Keratinocyte (primary cell): ENCODE measurements at regions not wholly inside any gene's neighbourhood (a gene's known extent, or its start where the extent isn't known, plus 50 kb on each side); places are given as distances from the start of the nearest gene placed in this dataset.

Experiments
- CTCF ChIP-seq, 3 experiments: IDR thresholded peaks in 1 of 3; conservative IDR thresholded peaks in 1 of 3; optimal IDR thresholded peaks in 1 of 3; 2 replicates in 2 of 3; 3 replicates in 1 of 3; pipeline versions ENCODE3 to v1.5.1; 2011; ENCODE audit warnings: low read length in 3 of 3, mild to moderate bottlenecking in 3 of 3, moderate library complexity in 2 of 3, control low read depth in 1 of 3, inconsistent platforms in 1 of 3; ENCODE audit not compliant: insufficient read depth in 2 of 3; ENCODE audit errors: extremely low read depth in 1 of 3
- EZH2 ChIP-seq: IDR thresholded peaks from one replicate; pipeline ENCODE4 v1.6.1; 2012; ENCODE audit warnings: inconsistent platforms, mild to moderate bottlenecking, low read length, moderate library complexity

GRCh38 chr10:6722616-6723004 is 142.5 kb upstream of the PRKCQ start:
- TF ChIP-seq CTCF (optimal IDR thresholded peaks at IDR 0.05 in 1 of 3, IDR thresholded peaks at IDR 0.05 in 1 of 3, conservative IDR thresholded peaks at IDR 0.05 in 1 of 3; ENCODE audit: extremely low read depth in 1 of 3, insufficient read depth in 2 of 3, low read length in 3 of 3), result no peak
- TF ChIP-seq EZH2, result no peak
